Endothelial cell of umbilical vein (primary cell): ENCODE measurements at regions not wholly inside any gene's neighbourhood (a gene's known extent, or its start where the extent isn't known, plus 50 kb on each side); places are given as distances from the start of the nearest gene placed in this dataset.

Experiments used
- CTCF ChIP-seq, 2 donors: IDR thresholded peaks; 1 replicate in 1 of 2; 2 replicates in 1 of 2; pipeline ENCODE4 v1.5.1; 2011; ENCODE audit warnings: low read length in 2 of 2, mild to moderate bottlenecking in 2 of 2, moderate library complexity in 2 of 2, control low read depth in 1 of 2, inconsistent platforms in 1 of 2, low read depth in 1 of 2; ENCODE audit not compliant: insufficient read depth in 1 of 2; ENCODE audit errors: extremely low read depth in 1 of 2
- JUN ChIP-seq: IDR thresholded peaks from 2 replicates; pipeline ENCODE4 v1.6.1; 2011; ENCODE audit warnings: borderline replicate concordance, low read depth; ENCODE audit not compliant: insufficient read length, insufficient read depth
- MAX ChIP-seq: IDR thresholded peaks from 2 replicates; pipeline ENCODE4 v1.6.1; 2011; ENCODE audit not compliant: insufficient read depth, insufficient read length

GRCh38 chr12:97756066-97756666 lies 293.6 kb downstream of the RMST start:
- TF ChIP-seq CTCF (IDR thresholded peaks at IDR 0.05; ENCODE audit: extremely low read depth in 1 of 2, insufficient read depth in 1 of 2, low read depth in 1 of 2, low read length in 2 of 2) (no peak), JUN (no peak), MAX (no peak)
